ENCODE measurements at regions not wholly inside any gene's neighbourhood (a gene's known extent, or its start where the extent isn't known, plus 50 kb on each side); places are given as distances from the start of the nearest gene placed in this dataset.

GRCh38 chr6:144641286-144641685 lies 356.2 kb downstream of the UTRN start:
- no peak for TF ChIP-seq CTCF (IDR thresholded peaks at IDR 0.05)
- TF ChIP-seq POLR2A (IDR thresholded peaks at IDR 0.05), result no peak
- no peak for TF ChIP-seq EP300 (IDR thresholded peaks at IDR 0.05)
- TF ChIP-seq POLR2AphosphoS5 (IDR thresholded peaks at IDR 0.05), result no peak

Data from suprapubic skin (tissue), 4 donors.